GM23248 (cell line): ENCODE measurements at regions not wholly inside any gene's neighbourhood (a gene's known extent, or its start where the extent isn't known, plus 50 kb on each side); places are given as distances from the start of the nearest gene placed in this dataset.

Experiments
- EZH2 ChIP-seq: fragments of 200-600 bp; sonication (generic); IDR thresholded peaks from 2 replicates; pipeline ENCODE4 v1.6.1; 2018; ENCODE audit warnings: antibody characterized with exemption, mild to moderate bottlenecking; ENCODE audit not compliant: insufficient read depth, poor library complexity, severe bottlenecking
- EZH2phosphoT487 ChIP-seq: fragments of 200-600 bp; sonication (generic); IDR thresholded peaks from 2 replicates; pipeline ENCODE4 v1.6.1; 2018; ENCODE audit warnings: antibody characterized with exemption, moderate library complexity, mild to moderate bottlenecking, low read depth; ENCODE audit not compliant: insufficient read depth

DNA sequence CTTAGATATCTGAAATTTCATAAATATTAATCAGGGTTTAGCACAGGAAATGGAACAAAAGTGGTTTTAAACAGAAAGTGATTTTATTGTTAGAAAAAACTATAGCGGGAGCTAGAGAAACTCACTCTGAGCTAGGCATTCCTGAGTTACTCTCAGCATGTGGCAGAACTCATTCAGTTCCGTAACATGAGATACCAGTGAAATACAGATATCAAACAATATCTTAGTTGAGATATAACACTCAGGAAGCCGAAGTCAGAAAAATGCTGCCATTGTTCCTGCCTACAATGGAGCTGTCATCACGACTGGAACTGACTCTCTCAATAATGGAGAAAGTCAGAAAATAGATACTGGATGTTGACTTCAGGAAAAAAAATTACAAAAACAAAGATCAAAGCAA, 1428.7 kb downstream of the PCDH18 start:
- TF ChIP-seq EZH2 (no peak), EZH2phosphoT487 (no peak)
